ENCODE measurements at regions not wholly inside any gene's neighbourhood (a gene's known extent, or its start where the extent isn't known, plus 50 kb on each side); places are given as distances from the start of the nearest gene placed in this dataset.

GRCh38 chrX:14389682-14390081 is 139.7 kb upstream of the GLRA2 start (continued):
- TF ChIP-seq REST (IDR thresholded peaks at IDR 0.05; ENCODE audit: low read depth, low read length), result no peak

DNA sequence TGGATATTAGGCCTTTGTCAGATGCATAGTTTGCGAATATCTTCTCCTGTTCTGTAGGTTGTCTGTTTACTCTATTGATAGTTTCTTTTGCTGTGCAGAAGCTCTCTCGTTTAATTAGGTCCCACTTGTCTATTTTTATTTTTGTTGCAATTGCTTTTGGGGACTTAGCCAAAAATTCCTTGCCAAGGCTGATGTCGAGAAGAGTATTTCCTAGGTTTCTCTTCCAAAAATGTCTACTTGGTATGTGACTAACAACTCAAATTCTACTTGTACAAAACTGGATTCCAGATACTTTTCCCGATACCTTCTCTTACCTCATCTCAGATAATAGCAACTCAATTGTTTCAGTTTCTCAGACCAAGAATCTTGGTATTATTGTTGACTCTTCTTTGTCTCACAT is 142.4 kb upstream of the GLRA2 start:
- CTCF ChIA-PET, result no interaction called here
- no peaks in the 10 kb centered on the region for H3K9me3 ChIP-seq
- H3K9me2 ChIP-seq, result no peaks in the 10 kb centered on the region
- no peak overlapping the region for H3K27ac ChIP-seq (ENCODE audit: low read depth in 2 of 2, low read length in 1 of 2)
- DNase-seq, result no peak
- POLR2A ChIA-PET, result no interaction called here
- no peaks in the 10 kb centered on the region for H3F3A ChIP-seq (replicated peaks; ENCODE audit: insufficient read depth)
- H3K27me3 ChIP-seq (ENCODE audit: insufficient read depth), result no peaks in the 10 kb centered on the region
- H3K4me2 ChIP-seq, result no peak overlapping the region
- TF ChIP-seq FOXJ3 (CRISPR knock-in tag; IDR thresholded peaks at IDR 0.05) (no peak), MXI1 (IDR thresholded peaks at IDR 0.05; ENCODE audit: low read depth, low read length) (no peak), GATA2 (CRISPR knock-in tag; IDR thresholded peaks at IDR 0.05) (no peak), RFX5 (IDR thresholded peaks at IDR 0.05; ENCODE audit: low read length) (no peak), MEF2A (IDR thresholded peaks at IDR 0.05; ENCODE audit: borderline replicate concordance, low read depth) (no peak), USF2 (IDR thresholded peaks at IDR 0.05; ENCODE audit: borderline replicate concordance, low read depth, low read length) (no peak), EZH2phosphoT487 (IDR thresholded peaks at IDR 0.05; ENCODE audit: borderline replicate concordance, low read depth) (no peak), POLR2AphosphoS5 (IDR thresholded peaks at IDR 0.05; ENCODE audit: low read depth, low read length) (no peak), CHD2 (IDR thresholded peaks at IDR 0.05; ENCODE audit: low read length, partially characterized antibody) (no peak), JUND (IDR thresholded peaks at IDR 0.05) (no peak), SIN3A (IDR thresholded peaks at IDR 0.05; ENCODE audit: borderline replicate concordance, low read depth, low read length) (no peak), USF1 (IDR thresholded peaks at IDR 0.05; ENCODE audit: borderline replicate concordance, low read depth) (no peak), EP300 (IDR thresholded peaks at IDR 0.05; ENCODE audit: borderline replicate concordance in 1 of 2, low read depth in 1 of 2, low read length in 1 of 2) (no peak), RAD21 (IDR thresholded peaks at IDR 0.05; ENCODE audit: low read length) (no peak), RXRA (IDR thresholded peaks at IDR 0.05; ENCODE audit: borderline replicate concordance, low read depth) (no peak)
- H3K9ac ChIP-seq, result no peak overlapping the region
- 4% methylated on average over 4 of the region's 4 CpGs for WGBS (ENCODE audit: low lambda C conversion rate)
- H3K36me3 ChIP-seq (replicated peaks in 1 of 2; ENCODE audit: control insufficient read depth in 1 of 2, insufficient read depth in 2 of 2, low read length in 1 of 2), result no peaks in the 10 kb centered on the region
- no peaks in the 10 kb centered on the region for H3K79me2 ChIP-seq (ENCODE audit: insufficient read depth)
- no peak overlapping the region for H2AFZ ChIP-seq (ENCODE audit: low read depth)
- no peak overlapping the region for H3K4me3 ChIP-seq (ENCODE audit: low read depth in 2 of 2, low read length in 1 of 2)
- no peaks in the 10 kb centered on the region for H3K4me1 ChIP-seq (ENCODE audit: control insufficient read depth in 1 of 2, insufficient read depth in 2 of 2, low read depth in 1 of 2, low read length in 1 of 2)
- H4K20me1 ChIP-seq (ENCODE audit: insufficient read depth), result no peaks in the 10 kb centered on the region

Measured in SK-N-SH (cell line).